OCI-LY7 (cell line): ENCODE measurements at regions not wholly inside any gene's neighbourhood (a gene's known extent, or its start where the extent isn't known, plus 50 kb on each side); places are given as distances from the start of the nearest gene placed in this dataset.

Source experiments
- EZH2phosphoT487 ChIP-seq: fragments of 200-600 bp; sonication (generic); IDR thresholded peaks from 2 replicates; pipeline ENCODE4 v1.6.1; 2018; ENCODE audit warnings: low read depth, borderline replicate concordance, mild to moderate bottlenecking, mixed run types, antibody characterized with exemption, low read length, moderate library complexity, mixed read lengths
- TF ChIP-seq, protein P1 (sequence below): fragments of 200-600 bp; sonication (generic); conservative IDR thresholded peaks from 2 replicates; pipeline ENCODE4 v1.5.1; 2014; ENCODE audit warnings: mild to moderate bottlenecking, antibody characterized with exemption, low read length, moderate library complexity, mixed read lengths

DNA sequence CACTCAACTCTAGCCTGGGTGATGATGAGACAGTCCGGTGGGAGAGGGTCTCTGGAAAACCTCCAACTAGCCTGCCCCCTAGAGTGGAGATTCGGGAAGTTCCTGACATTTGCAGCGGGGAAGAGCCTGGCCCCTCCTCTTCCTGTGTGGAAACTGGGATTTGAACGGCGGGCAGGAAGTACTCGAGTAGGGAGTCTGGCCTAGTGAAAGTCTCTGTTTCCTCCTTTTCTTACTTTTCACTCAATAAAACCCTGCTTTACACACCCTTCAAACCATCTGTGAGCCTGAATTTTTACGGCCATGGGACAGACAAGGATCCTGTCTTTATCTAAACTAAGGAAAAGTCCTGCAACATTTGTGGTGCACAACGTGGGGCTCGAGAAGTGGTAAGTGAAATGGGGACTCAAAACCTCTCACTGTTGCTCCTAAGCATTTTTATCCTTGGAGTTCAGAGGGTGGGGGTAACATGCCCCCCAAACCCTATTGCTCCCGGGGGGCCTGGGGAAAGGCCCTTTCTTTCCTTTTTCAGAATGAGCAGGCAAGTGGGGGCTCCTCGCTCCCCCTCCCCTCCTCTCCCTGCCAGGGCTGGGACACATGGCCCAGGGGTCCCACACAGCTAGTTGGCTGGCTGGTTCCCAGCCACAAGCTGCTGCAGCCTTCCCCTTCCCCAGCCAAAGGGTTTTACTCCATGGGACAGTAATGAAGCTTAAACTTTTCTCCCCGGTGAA lies 224.7 kb upstream of the GBE1 start:
- TF ChIP-seq, protein P1, sequence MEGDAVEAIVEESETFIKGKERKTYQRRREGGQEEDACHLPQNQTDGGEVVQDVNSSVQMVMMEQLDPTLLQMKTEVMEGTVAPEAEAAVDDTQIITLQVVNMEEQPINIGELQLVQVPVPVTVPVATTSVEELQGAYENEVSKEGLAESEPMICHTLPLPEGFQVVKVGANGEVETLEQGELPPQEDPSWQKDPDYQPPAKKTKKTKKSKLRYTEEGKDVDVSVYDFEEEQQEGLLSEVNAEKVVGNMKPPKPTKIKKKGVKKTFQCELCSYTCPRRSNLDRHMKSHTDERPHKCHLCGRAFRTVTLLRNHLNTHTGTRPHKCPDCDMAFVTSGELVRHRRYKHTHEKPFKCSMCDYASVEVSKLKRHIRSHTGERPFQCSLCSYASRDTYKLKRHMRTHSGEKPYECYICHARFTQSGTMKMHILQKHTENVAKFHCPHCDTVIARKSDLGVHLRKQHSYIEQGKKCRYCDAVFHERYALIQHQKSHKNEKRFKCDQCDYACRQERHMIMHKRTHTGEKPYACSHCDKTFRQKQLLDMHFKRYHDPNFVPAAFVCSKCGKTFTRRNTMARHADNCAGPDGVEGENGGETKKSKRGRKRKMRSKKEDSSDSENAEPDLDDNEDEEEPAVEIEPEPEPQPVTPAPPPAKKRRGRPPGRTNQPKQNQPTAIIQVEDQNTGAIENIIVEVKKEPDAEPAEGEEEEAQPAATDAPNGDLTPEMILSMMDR, result no peak
- no peak for TF ChIP-seq EZH2phosphoT487
